Upper lobe of left lung (tissue), 6 donors: ENCODE measurements at regions not wholly inside any gene's neighbourhood (a gene's known extent, or its start where the extent isn't known, plus 50 kb on each side); places are given as distances from the start of the nearest gene placed in this dataset.

Experiments
- ATAC-seq, 2 donors: fragments of 200-7000 bp; cut with Tn5 transposase; one replicate each; pipeline ENCODE4 v1.9.1; 2022; ENCODE audit warnings: mild to moderate bottlenecking in 2 of 2, moderate library complexity in 2 of 2; ENCODE audit not compliant: low FRiP score in 2 of 2
- DNase-seq, 2 donors: peaks; one replicate each; pipeline ENCODE4 v3.0.0-alpha.2; 2019 to 2020
- H3K27ac ChIP-seq, 4 donors: fragments of 200-600 bp; sonication (generic); one replicate each; pipeline ENCODE4 v1.5.1; 2016 to 2019
- H3K27me3 ChIP-seq, 4 donors: fragments of 200-600 bp; sonication (generic); one replicate each; pipeline ENCODE4 v1.5.1; 2017 to 2019
- H3K36me3 ChIP-seq, 4 donors: fragments of 200-600 bp; sonication (generic); one replicate each; pipeline ENCODE4 v1.5.1; 2016 to 2019
- H3K4me1 ChIP-seq, 4 donors: fragments of 200-600 bp; sonication (generic); one replicate each; pipeline ENCODE4 v1.5.1; 2018 to 2019
- H3K4me3 ChIP-seq, 4 donors: fragments of 200-600 bp; sonication (generic); one replicate each; pipeline ENCODE4 v1.5.1; 2017 to 2019; ENCODE audit warnings: mild to moderate bottlenecking in 2 of 4, moderate library complexity in 1 of 4
- H3K9me3 ChIP-seq, 4 donors: fragments of 200-600 bp; sonication (generic); one replicate each; pipeline ENCODE4 v1.5.1; 2018 to 2019
- CTCF ChIP-seq, 6 experiments: fragments of 450-650 bp in 4 of 6; fragments of 200-600 bp in 2 of 6; sonication (generic) in 2 of 6; IDR thresholded peaks; one replicate each; pipeline ENCODE4 v1.5.1; 2016 to 2019; ENCODE audit warnings: antibody characterized with exemption in 6 of 6
- EP300 ChIP-seq, 4 donors: sonication (generic); formaldehyde crosslinking; IDR thresholded peaks; one replicate each; pipeline ENCODE4 v1.5.1; 2017; ENCODE audit warnings: antibody characterized with exemption in 4 of 4, control low read depth in 2 of 4
- POLR2A ChIP-seq, 4 donors: fragments of 450-650 bp; IDR thresholded peaks; one replicate each; pipeline ENCODE4 v1.5.1; 2016 to 2017; ENCODE audit warnings: antibody characterized with exemption in 4 of 4, mild to moderate bottlenecking in 2 of 4
- POLR2AphosphoS5 ChIP-seq, 2 donors: sonication (generic); formaldehyde crosslinking; IDR thresholded peaks; one replicate each; pipeline ENCODE4 v1.5.1; 2017; ENCODE audit warnings: antibody characterized with exemption in 2 of 2
- WGBS, 2 donors: methylation state at CpG; one replicate each; pipeline ENCODE4 v1.1.5; 2017 to 2018; 5-methylcytosine and 5-hydroxymethylcytosine counted together
- donor health status: DM: no; HTN: no; CAD: no; lungs with moderate emphysema.
- donor health status: DM: no; HTN: yes; CAD: no; lungs with severe emphysema.

DNA sequence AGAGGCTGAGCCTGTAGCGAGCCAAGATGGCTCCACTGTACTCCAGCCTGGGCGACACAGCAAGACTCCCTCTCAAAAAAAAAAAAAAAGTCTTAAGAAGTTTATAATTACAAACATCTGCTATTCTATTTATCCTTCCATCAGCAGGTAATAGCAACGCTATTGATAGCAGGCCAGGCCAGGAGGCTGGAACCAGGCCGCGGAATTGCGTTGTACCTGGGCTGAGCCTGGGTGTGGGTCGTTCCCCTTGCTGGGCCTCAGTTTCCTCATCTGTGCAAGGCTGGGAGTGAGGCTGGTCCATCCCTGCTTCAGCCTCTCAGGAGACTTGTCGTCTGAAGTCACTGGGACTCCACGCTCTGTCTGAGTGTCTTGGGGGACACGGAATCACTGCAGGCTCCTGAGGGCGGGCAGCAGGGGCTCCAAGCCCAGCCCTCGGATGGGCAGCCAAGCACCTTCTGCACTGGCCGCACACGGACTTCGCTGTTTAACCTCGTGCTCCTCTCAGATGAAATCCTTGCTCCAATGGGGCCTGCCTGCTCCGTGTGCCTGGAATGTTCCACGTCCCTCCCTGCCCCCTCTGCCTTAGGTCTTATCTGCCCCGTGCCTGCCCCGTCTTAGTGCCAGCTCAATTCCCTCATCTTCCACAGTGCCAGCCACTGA lies 103.9 kb upstream of the C1orf174 start:
- TF ChIP-seq POLR2A (IDR thresholded peaks at IDR 0.05) (no peak), CTCF (IDR thresholded peaks at IDR 0.05) (no peak), EP300 (IDR thresholded peaks at IDR 0.05) (no peak), POLR2AphosphoS5 (IDR thresholded peaks at IDR 0.05) (no peak)
- ATAC-seq = no peak
- Histone ChIP-seq H3K36me3 (no peaks in the 10 kb centered on the region), H3K27me3 (no peaks in the 10 kb centered on the region), H3K4me3 (no peak overlapping the region), H3K4me1 (no peaks in the 10 kb centered on the region), H3K27ac (no peak overlapping the region), H3K9me3 (peaks cover 0 to 21% (median 1%) of the 10 kb centered on the region in 4 donors)
- WGBS, 2 donors = 77 to 78% methylated on average over 16 to 18 of the region's 20 CpGs
- DNase-seq = no peak

DNA sequence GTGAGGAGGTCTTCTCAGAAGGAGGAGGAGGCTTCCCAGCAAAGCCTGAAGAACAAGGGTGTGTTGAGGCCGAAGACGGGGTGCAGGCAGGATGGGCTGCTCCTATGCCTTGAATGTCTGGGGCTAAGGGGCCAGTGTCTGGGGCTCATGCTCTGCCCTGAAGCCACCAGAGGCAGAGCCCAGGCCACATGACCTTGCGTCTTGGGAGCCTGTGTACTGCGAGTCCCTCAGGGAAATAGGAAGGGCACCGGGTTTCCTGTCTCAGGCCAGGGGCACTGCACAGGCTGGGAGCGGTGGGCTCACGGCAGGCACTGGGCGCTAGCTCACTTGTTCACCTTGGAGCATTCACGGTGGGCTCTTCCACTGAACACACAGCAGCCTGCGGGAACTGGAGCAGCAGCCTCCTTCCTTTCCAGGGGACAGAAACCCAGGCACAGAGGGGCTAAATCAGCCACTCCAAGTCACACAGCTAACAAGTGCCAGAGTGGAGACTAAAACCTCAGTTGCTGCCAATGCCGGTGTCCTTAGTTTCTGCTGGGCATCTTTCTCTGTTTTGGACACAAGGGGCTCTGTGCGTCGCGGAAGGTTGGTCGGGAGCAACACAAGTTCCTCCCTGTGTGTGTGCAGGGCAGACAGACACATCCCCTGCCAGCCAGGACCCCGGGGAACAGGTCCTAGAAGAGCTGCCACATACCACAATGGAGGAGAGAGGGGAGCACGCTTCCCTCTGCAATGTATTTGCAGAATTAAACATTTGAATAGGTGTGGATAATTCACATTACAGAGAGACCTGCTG lies 104.8 kb upstream of the C1orf174 start:
- H3K27ac ChIP-seq = no peak overlapping the region
- no peak for DNase-seq
- no peak for ATAC-seq
- no peaks in the 10 kb centered on the region for H3K27me3 ChIP-seq
- H3K4me3 ChIP-seq = no peak overlapping the region
- H3K9me3 ChIP-seq = peaks cover 0 to 21% (median 1%) of the 10 kb centered on the region in 4 donors
- 65 to 69% methylated on average over 11 to 16 of the region's 17 CpGs for WGBS, 2 donors
- TF ChIP-seq POLR2AphosphoS5 (IDR thresholded peaks at IDR 0.05) (no peak), POLR2A (IDR thresholded peaks at IDR 0.05) (no peak), EP300 (IDR thresholded peaks at IDR 0.05) (no peak), CTCF (IDR thresholded peaks at IDR 0.05) (no peak)
- H3K36me3 ChIP-seq = no peaks in the 10 kb centered on the region
- no peaks in the 10 kb centered on the region for H3K4me1 ChIP-seq

DNA sequence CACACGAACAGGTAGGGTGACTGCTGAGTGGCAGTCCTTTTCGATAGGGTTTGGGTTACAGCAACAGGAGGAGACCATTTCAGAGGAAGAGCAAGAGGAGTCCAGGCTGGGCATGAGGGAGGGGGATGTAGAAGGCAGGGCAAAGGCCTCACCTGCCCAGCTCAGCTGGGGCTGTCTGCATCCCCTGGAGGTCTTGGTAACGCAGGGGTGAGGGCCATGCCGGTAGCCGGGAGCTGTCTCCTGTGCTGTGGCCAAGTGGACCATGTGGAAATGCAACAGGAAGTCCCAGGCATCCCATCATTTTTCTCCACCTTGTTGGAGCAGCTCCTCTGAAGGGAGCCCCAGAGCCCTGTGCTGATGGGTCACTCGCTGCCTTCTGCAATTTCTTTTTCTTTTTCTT lies 105.4 kb upstream of the C1orf174 start:
- Histone ChIP-seq H3K36me3 (no peaks in the 10 kb centered on the region), H3K4me3 (no peak overlapping the region), H3K27me3 (no peaks in the 10 kb centered on the region), H3K27ac (no peak overlapping the region), H3K4me1 (no peaks in the 10 kb centered on the region), H3K9me3 (peaks cover 0 to 21% (median 1%) of the 10 kb centered on the region in 4 donors)
- ATAC-seq = no peak
- WGBS, 2 donors = 63 to 80% methylated on average over 3 to 6 of the region's 6 CpGs
- DNase-seq = no peak
- TF ChIP-seq EP300 (IDR thresholded peaks at IDR 0.05) = no peak
- no peak for TF ChIP-seq POLR2A (IDR thresholded peaks at IDR 0.05)
- TF ChIP-seq POLR2AphosphoS5 (IDR thresholded peaks at IDR 0.05) = no peak

- 66 to 67% methylated on average over 4 to 7 of the region's 7 CpGs for WGBS, 2 donors
- Histone ChIP-seq H3K9me3 (peaks cover 0 to 21% (median 1%) of the 10 kb centered on the region in 4 donors), H3K36me3 (no peaks in the 10 kb centered on the region), H3K27me3 (no peaks in the 10 kb centered on the region), H3K4me3 (no peak overlapping the region), H3K27ac (no peak overlapping the region), H3K4me1 (no peaks in the 10 kb centered on the region)
- TF ChIP-seq CTCF (IDR thresholded peaks at IDR 0.05) = no peak
- ATAC-seq (no peak), DNase-seq (no peak)
These were observed 106.8 kb upstream of the C1orf174 start for GRCh38 chr1:4006676-4007374.

DNA sequence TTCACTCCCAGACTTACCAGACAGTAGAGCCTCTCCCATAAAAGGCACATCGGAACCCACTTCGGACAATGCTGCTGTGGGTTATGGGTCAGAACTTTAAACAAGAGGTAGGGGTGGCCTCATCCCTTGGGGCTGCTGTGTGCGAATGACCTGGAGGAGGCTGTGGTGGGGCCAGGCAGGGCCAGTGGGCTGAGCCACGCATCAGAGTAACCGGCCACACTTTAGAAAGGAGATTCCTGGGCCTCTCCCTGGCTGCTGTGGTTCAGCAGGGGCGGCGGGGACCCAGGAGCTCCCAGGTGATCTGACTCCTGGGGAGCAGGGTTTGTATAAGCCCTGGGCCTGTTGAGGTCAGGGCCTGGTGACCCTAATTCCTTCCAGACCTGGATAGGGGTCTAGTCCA lies 110.2 kb upstream of the C1orf174 start:
- Histone ChIP-seq H3K27ac (no peak overlapping the region), H3K4me1 (no peaks in the 10 kb centered on the region), H3K27me3 (no peaks in the 10 kb centered on the region), H3K9me3 (peaks cover 0 to 21% (median 1%) of the 10 kb centered on the region in 4 donors), H3K4me3 (no peak overlapping the region), H3K36me3 (no peaks in the 10 kb centered on the region)
- 78% methylated on average over 7 of the region's 7 CpGs; no CpG with 5 or more reads in 1 of the 2 donors for WGBS, 2 donors
- DNase-seq (no peak), ATAC-seq (no peak)
- TF ChIP-seq CTCF (IDR thresholded peaks at IDR 0.05) = no peak
